HEK293T (cell line): ENCODE measurements at regions not wholly inside any gene's neighbourhood (a gene's known extent, or its start where the extent isn't known, plus 50 kb on each side); places are given as distances from the start of the nearest gene placed in this dataset.

Source experiments
- CTCF ChIA-PET: fragments of 350-600 bp; formaldehyde crosslinking; extraction: SDS; loops from one replicate; lab custom pipeline; 2021; ENCODE audit warnings: antibody characterized with exemption, inconsistent platforms; lab: Yijun Ruan, JAX
- POLR2A ChIA-PET: fragments of 350-600 bp; formaldehyde crosslinking; extraction: SDS; loops from one replicate; lab custom pipeline; 2020; ENCODE audit warnings: antibody characterized with exemption, inconsistent platforms; lab: Yijun Ruan, JAX
- DNase-seq: peaks from one replicate; pipeline ENCODE4 v3.0.0; 2012; ENCODE audit warnings: mixed read lengths; ENCODE audit errors: extremely low spot score
- ARNT ChIP-seq: fragments of 450-650 bp; IDR thresholded peaks from 2 replicates; pipeline ENCODE4 v1.6.1; 2017; ENCODE audit warnings: mild to moderate bottlenecking
- BHLHE40 ChIP-seq: fragments of 450-650 bp; IDR thresholded peaks from 2 replicates; pipeline ENCODE4 v1.6.1; 2016; ENCODE audit warnings: mild to moderate bottlenecking, moderate library complexity, borderline replicate concordance
- CTBP1 ChIP-seq: fragments of 450-650 bp; IDR thresholded peaks from 2 replicates; pipeline ENCODE4 v1.6.1; 2016; ENCODE audit warnings: borderline replicate concordance
- ELF4 ChIP-seq: fragments of 450-650 bp; IDR thresholded peaks from 2 replicates; pipeline ENCODE4 v1.6.1; 2017; ENCODE audit warnings: antibody characterized with exemption
- FOXA1 ChIP-seq: fragments of 450-650 bp; IDR thresholded peaks from 2 replicates; pipeline ENCODE4 v1.6.1; 2016; ENCODE audit warnings: mild to moderate bottlenecking
- FOXK2 ChIP-seq: fragments of 450-650 bp; IDR thresholded peaks from 2 replicates; pipeline ENCODE4 v1.6.1; 2016; ENCODE audit warnings: mild to moderate bottlenecking
- FOXM1 ChIP-seq: fragments of 450-650 bp; IDR thresholded peaks from 2 replicates; pipeline ENCODE4 v1.6.1; 2017; ENCODE audit warnings: mild to moderate bottlenecking, borderline replicate concordance
- HDGF ChIP-seq: fragments of 450-650 bp; IDR thresholded peaks from 2 replicates; pipeline ENCODE4 v1.6.1; 2017; ENCODE audit warnings: antibody characterized with exemption, borderline replicate concordance
- L3MBTL2 ChIP-seq: fragments of 450-650 bp; conservative IDR thresholded peaks from 2 replicates; pipeline ENCODE4 v1.6.1; 2016; ENCODE audit warnings: mild to moderate bottlenecking
- LEF1 ChIP-seq: fragments of 450-650 bp; IDR thresholded peaks from 2 replicates; pipeline ENCODE4 v1.6.1; 2017; ENCODE audit warnings: mild to moderate bottlenecking, borderline replicate concordance
- NFRKB ChIP-seq: fragments of 450-650 bp; IDR thresholded peaks from 2 replicates; pipeline ENCODE4 v1.6.1; 2016; ENCODE audit warnings: mild to moderate bottlenecking, moderate library complexity
- SP1 ChIP-seq: fragments of 450-650 bp; IDR thresholded peaks from 2 replicates; pipeline ENCODE4 v1.6.1; 2017
- SUZ12 ChIP-seq: fragments of 450-650 bp; IDR thresholded peaks from 2 replicates; pipeline ENCODE4 v1.6.1; 2016; ENCODE audit warnings: mild to moderate bottlenecking
- TARDBP ChIP-seq: fragments of 450-650 bp; IDR thresholded peaks from 2 replicates; pipeline ENCODE4 v1.6.1; 2016
- ZNF384 ChIP-seq: fragments of 450-650 bp; IDR thresholded peaks from 2 replicates; pipeline ENCODE4 v1.6.1; 2016
- TF ChIP-seq, protein P1 (sequence below): fragments of 450-650 bp; IDR thresholded peaks from 2 replicates; pipeline ENCODE4 v1.6.1; 2016

DNA sequence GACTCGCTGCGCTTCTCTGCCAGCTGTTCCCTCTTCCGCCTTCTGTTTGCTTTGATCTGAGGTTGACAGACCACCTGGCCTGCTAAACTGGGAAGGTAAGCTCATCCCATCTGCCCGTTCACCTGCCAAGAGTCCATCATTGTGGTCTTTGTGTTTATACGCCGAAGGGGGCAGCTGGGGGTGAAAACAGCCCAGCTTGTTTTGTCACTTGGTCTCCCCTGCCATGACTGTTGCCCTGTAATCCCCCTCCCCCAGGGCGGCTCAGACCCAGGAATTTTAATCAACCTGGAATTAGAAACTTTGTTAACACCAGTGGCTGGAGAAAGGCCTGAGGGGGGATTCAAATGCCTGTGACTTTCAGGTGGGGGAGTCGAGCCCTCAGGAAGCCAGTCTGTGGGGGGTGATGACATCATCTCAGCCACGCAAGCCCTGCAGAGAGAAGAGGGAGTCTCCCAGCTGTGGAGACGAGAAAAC lies 333.3 kb downstream of the BCOR start:
- ChIA-PET CTCF (no interaction called here), POLR2A (interaction anchor here (1.7 kb wide), 1 partner anchor 9 kb away, joined by 4 read pairs; no protein-coding TSS in a partner anchor)
- no peak for DNase-seq
- TF ChIP-seq L3MBTL2 (no peak), CTBP1 (no peak), FOXK2 (no peak), LEF1 (no peak), HDGF (no peak), ARNT (no peak), NFRKB (no peak), FOXA1 (no peak), ZNF384 (no peak), SUZ12 (no peak), BHLHE40 (no peak), SP1 (no peak), ELF4 (no peak), TARDBP (no peak), FOXM1 (no peak)
- TF ChIP-seq, protein P1, sequence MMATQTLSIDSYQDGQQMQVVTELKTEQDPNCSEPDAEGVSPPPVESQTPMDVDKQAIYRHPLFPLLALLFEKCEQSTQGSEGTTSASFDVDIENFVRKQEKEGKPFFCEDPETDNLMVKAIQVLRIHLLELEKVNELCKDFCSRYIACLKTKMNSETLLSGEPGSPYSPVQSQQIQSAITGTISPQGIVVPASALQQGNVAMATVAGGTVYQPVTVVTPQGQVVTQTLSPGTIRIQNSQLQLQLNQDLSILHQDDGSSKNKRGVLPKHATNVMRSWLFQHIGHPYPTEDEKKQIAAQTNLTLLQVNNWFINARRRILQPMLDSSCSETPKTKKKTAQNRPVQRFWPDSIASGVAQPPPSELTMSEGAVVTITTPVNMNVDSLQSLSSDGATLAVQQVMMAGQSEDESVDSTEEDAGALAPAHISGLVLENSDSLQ, result no peak

DNA sequence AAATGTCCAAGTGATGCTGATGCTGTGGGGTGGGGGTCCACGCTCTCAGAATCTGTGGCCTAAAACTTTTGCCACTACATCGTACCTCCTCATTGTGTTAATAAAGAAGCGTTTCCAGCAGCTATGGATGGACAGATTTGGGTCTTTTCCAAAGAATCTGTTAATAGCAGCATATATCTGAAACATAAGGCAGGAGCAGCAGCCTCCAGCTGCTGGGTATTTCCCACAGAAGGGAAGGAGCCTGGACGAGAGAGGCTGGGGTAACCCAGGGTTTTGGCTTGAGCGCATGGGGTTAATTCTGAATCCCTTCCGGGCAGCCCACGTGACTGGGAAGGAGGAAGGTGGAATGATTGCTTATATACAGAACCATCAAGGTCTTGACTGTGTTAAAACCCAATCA lies 332.4 kb downstream of the BCOR start:
- POLR2A ChIA-PET, result interaction anchor here (1.7 kb wide), 1 partner anchor 10 kb away, joined by 4 read pairs; no protein-coding TSS in a partner anchor
- CTCF ChIA-PET, result no interaction called here

DNA sequence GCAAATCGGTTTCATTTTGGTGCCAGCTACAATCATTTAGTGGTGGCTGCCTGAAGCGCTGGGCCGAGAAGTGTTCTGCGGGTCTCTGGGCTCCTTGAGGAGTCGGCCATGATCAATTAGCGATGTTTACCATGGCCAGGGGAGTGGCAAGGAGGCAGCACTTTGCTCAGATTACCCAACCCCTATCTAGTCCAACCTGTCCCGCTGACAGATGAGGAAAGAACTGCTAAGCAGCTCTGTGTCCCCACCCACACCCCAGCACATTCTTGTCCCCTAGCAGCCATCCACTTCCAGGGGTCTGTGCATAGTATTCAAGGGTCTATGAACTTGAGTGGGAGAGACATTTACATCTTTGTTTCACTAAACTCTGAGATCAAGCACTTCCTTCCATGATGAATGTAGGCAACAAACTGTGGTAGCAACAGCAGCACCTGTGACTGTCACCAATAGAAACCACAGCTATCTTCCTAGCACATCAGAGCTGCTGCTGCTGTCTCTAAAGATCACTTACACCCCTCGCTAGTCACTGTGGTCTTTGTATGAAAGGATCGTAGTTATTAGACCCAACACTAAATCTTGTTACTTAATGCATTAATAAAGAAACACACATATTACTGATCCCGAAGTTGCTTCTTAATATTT lies 331.6 kb downstream of the BCOR start:
- no peak for DNase-seq
- ChIA-PET POLR2A (no interaction called here), CTCF (interaction anchor here (1.0 kb wide), 1 partner anchor 30 kb away, joined by 3 read pairs; no protein-coding TSS in a partner anchor)
- no peak for TF ChIP-seq NFRKB
- TF ChIP-seq SUZ12, result no peak
- TF ChIP-seq TARDBP, result no peak
- TF ChIP-seq HDGF, result no peak
- TF ChIP-seq BHLHE40, result no peak
- no peak for TF ChIP-seq ZNF384
- no peak for TF ChIP-seq ARNT
- TF ChIP-seq, protein P1, result no peak
- no peak for TF ChIP-seq FOXA1
- TF ChIP-seq FOXK2, result no peak
- TF ChIP-seq FOXM1, result no peak
- TF ChIP-seq SP1, result no peak
- TF ChIP-seq LEF1, result no peak
- no peak for TF ChIP-seq CTBP1
- TF ChIP-seq L3MBTL2, result no peak
- no peak for TF ChIP-seq ELF4

More for the DNA sequence above, 332.4 kb downstream of the BCOR start:
- TF ChIP-seq ZNF384 (no peak), SUZ12 (no peak), BHLHE40 (no peak), L3MBTL2 (no peak), SP1 (no peak), FOXA1 (no peak), FOXK2 (no peak), ARNT (no peak), NFRKB (no peak), ELF4 (no peak), HDGF (no peak), LEF1 (no peak), TARDBP (no peak), CTBP1 (no peak), FOXM1 (no peak)
- TF ChIP-seq, protein P1, result no peak
- DNase-seq, result no peak

DNA sequence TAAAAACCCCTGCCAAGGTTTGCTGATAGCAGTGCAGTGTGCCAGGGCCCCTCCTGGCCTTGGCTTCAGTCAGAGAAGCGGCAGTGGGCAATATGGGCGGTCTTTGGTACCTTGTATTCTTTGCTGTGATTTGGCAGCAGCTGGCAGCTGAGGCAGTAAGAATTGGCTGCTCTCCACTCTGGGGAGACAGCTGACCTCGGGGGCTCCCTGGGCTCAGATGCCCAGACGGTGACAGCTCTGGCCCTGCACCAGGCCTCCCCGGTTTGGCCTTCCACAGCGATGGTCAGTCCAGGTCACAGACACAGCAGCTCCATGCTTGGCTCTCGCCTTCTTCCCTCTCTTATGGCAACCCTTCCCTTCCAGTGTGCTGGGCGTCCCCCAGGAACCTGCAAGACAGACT lies 330.9 kb downstream of the BCOR start:
- TF ChIP-seq TARDBP (no peak), FOXK2 (no peak), CTBP1 (no peak), SUZ12 (no peak), ARNT (no peak), L3MBTL2 (no peak)
- CTCF ChIA-PET, result interaction anchor here (1.0 kb wide), 1 partner anchor 30 kb away, joined by 3 read pairs; no protein-coding TSS in a partner anchor
- POLR2A ChIA-PET, result interaction anchor here (1.0 kb wide), 1 partner anchor 11 kb away, joined by 4 read pairs; no protein-coding TSS in a partner anchor
- DNase-seq, result no peak

DNA sequence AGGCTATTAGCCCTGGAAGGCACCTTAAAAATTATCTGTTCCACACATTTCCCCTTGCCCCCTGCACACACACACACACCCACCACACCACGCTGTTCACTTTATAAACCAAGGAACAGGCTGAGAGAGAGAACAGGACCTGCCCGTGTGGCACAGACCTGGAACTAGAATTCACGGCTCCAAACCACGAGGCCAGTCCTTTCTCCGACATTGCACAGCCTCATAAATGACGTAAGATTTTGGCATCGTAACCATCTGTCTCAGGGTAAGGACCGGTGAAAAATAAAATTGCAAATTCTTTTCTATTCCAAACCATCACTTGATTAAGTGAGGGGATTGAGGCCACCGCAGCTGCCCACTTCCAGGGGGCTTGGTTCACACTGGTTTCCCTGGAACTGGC lies 330.3 kb downstream of the BCOR start:
- ChIA-PET POLR2A (interaction anchor here (1.0 kb wide), 1 partner anchor 12 kb away, joined by 4 read pairs; no protein-coding TSS in a partner anchor), CTCF (interaction anchor here (1.0 kb wide), 1 partner anchor 31 kb away, joined by 3 read pairs; no protein-coding TSS in a partner anchor)
- no peak for DNase-seq
- no peak for TF ChIP-seq LEF1
- no peak for TF ChIP-seq CTBP1
- TF ChIP-seq SUZ12, result no peak
- no peak for TF ChIP-seq ZNF384
- TF ChIP-seq NFRKB, result no peak
- no peak for TF ChIP-seq FOXA1
- TF ChIP-seq, protein P1, result no peak
- TF ChIP-seq ELF4, result no peak
- no peak for TF ChIP-seq HDGF
- no peak for TF ChIP-seq BHLHE40
- no peak for TF ChIP-seq FOXM1
- TF ChIP-seq SP1, result no peak
- no peak for TF ChIP-seq FOXK2
